GM12878 (cell line): ENCODE measurements at regions not wholly inside any gene's neighbourhood (a gene's known extent, or its start where the extent isn't known, plus 50 kb on each side); places are given as distances from the start of the nearest gene placed in this dataset.

Source experiments
- ATAC-seq: fragments of 200-7000 bp; cut with Tn5 transposase; 3 replicates; pipeline ENCODE4 v1.9.1; 2020; ENCODE audit warnings: mild to moderate bottlenecking, moderate library complexity
- BruUV-seq: library from RNA; stranded (reverse); fragments of 400-500 nt; replicated peaks from 2 replicates; lab custom pipeline; 2021; lab: Mats Ljungman, UMichigan
- CTCF ChIA-PET: fragments of 300-600 bp; sonication (Branson Sonifier 250); formaldehyde crosslinking; extraction: SDS; loops from one replicate; lab custom pipeline; 2021; ENCODE audit warnings: inconsistent platforms; lab: Yijun Ruan, JAX
- POLR2A ChIA-PET: fragments of 350-600 bp; formaldehyde crosslinking; extraction: SDS; loops from one replicate; lab custom pipeline; 2021; ENCODE audit warnings: inconsistent platforms; lab: Charles Lee
- RAD21 ChIA-PET: fragments of 300-600 bp; sonication (Branson Sonifier 250); formaldehyde crosslinking; loops from one replicate; lab custom pipeline; 2023; ENCODE audit warnings: antibody characterized with exemption; ENCODE audit not compliant: unreplicated experiment; lab: Charles Lee
- SMC1A ChIA-PET: fragments of 300-600 bp; sonication (Branson Sonifier 250); formaldehyde crosslinking; loops from one replicate; lab custom pipeline; 2023; ENCODE audit not compliant: unreplicated experiment, uncharacterized antibody; lab: Charles Lee
- DNase-seq: peaks from one replicate; pipeline ENCODE4 v3.0.0-alpha.2; 2011; ENCODE audit warnings: low read depth, low spot score
- FAIRE-seq: peaks from 3 replicates; lab custom pipeline; 2011; peaks lifted over from hg19 to GRCh38; lab: Jason Lieb, UNC
- H2AFZ ChIP-seq: 2 replicates; pipeline ENCODE4 v1.6.0; 2011; ENCODE audit warnings: low read depth, low read length, control low read depth; ENCODE audit not compliant: control insufficient read depth
- H3K27ac ChIP-seq: 2 replicates; pipeline ENCODE4 v1.5.1; 2011; ENCODE audit warnings: control low read depth; ENCODE audit not compliant: control insufficient read depth, insufficient read depth
- H3K27me3 ChIP-seq, 2 experiments: replicated peaks in 1 of 2; 2 replicates each; pipeline versions ENCODE4 v1.6.0 to v1.6.1; 2011; ENCODE audit warnings: low read length in 1 of 2; ENCODE audit not compliant: control insufficient read depth in 2 of 2, insufficient read depth in 2 of 2
- H3K36me3 ChIP-seq, 2 experiments: 2 replicates each; pipeline ENCODE4 v1.5.1; 2011; ENCODE audit warnings: low read length in 1 of 2; ENCODE audit not compliant: control insufficient read depth in 2 of 2, insufficient read depth in 2 of 2
- H3K4me1 ChIP-seq: 2 replicates; pipeline ENCODE4 v1.6.1; 2011; ENCODE audit warnings: mild to moderate bottlenecking, low read length, moderate library complexity, mixed read lengths; ENCODE audit not compliant: control insufficient read depth, insufficient read depth
- H3K4me2 ChIP-seq: 2 replicates; pipeline ENCODE4 v1.6.0; 2011; ENCODE audit warnings: control low read depth; ENCODE audit not compliant: control insufficient read depth, insufficient read depth
- H3K4me3 ChIP-seq: fragments of 200-600 bp; sonication (generic); 2 replicates; pipeline ENCODE4 v1.5.1; 2016
- H3K79me2 ChIP-seq: 2 replicates; pipeline ENCODE4 v1.6.0; 2011; ENCODE audit warnings: low read length; ENCODE audit not compliant: control insufficient read depth, insufficient read depth
- H3K9ac ChIP-seq: 2 replicates; pipeline ENCODE4 v1.8.0; 2011; ENCODE audit warnings: low read length, control low read depth, mixed read lengths; ENCODE audit not compliant: control insufficient read depth, insufficient read depth
- H3K9me3 ChIP-seq: replicated peaks from 3 replicates; pipeline ENCODE4 v1.5.1; 2011; ENCODE audit warnings: mild to moderate bottlenecking, low read length; ENCODE audit not compliant: control insufficient read depth, insufficient read depth
- H4K20me1 ChIP-seq: 2 replicates; pipeline ENCODE4 v1.6.0; 2011; ENCODE audit not compliant: control insufficient read depth, insufficient read depth
- CEBPZ ChIP-seq: fragments of 150-350 bp; IDR thresholded peaks from 2 replicates; pipeline ENCODE4 v1.6.1; 2016; ENCODE audit warnings: low read depth, low read length
- MLLT1 ChIP-seq: fragments of 450-650 bp; IDR thresholded peaks from 2 replicates; pipeline ENCODE4 v1.6.1; 2016; ENCODE audit warnings: mild to moderate bottlenecking
- MYB ChIP-seq: fragments of 150-350 bp; IDR thresholded peaks from 2 replicates; pipeline ENCODE4 v1.6.1; 2014; ENCODE audit warnings: mild to moderate bottlenecking, low read depth, low read length, borderline replicate concordance
- NR2F1 ChIP-seq: fragments of 450-650 bp; conservative IDR thresholded peaks from 2 replicates; pipeline ENCODE4 v1.6.1; 2017; ENCODE audit warnings: mild to moderate bottlenecking
- PKNOX1 ChIP-seq: fragments of 450-650 bp; IDR thresholded peaks from 2 replicates; pipeline ENCODE4 v1.6.1; 2016; ENCODE audit warnings: mild to moderate bottlenecking
- RELB ChIP-seq: fragments of 450-650 bp; IDR thresholded peaks from 2 replicates; pipeline ENCODE4 v1.6.1; 2017; ENCODE audit warnings: low read depth, mild to moderate bottlenecking, moderate library complexity
- SMAD1 ChIP-seq: fragments of 450-650 bp; IDR thresholded peaks from 2 replicates; pipeline ENCODE4 v1.6.1; 2018; ENCODE audit warnings: mild to moderate bottlenecking, low read depth; ENCODE audit not compliant: partially characterized antibody
- SRF ChIP-seq, 2 experiments: IDR thresholded peaks; 2 replicates each; pipeline ENCODE4 v1.6.1; 2011; ENCODE audit warnings: low read depth in 2 of 2, low read length in 2 of 2, mild to moderate bottlenecking in 1 of 2, moderate library complexity in 1 of 2
- WGBS: methylation state at CpG from one replicate; pipeline ENCODE4 v1.1.6; 2016; ENCODE audit warnings: low lambda C conversion rate; ENCODE audit not compliant: insufficient replicate concordance, insufficient coverage; ENCODE audit errors: missing lambda C conversion rate; 5-methylcytosine and 5-hydroxymethylcytosine counted together
- in situ Hi-C: fragments of 300-500 bp; cut with MboI; formaldehyde crosslinking; loops from 9 replicates; pipeline ENCODE4 v1.14.3; 2018; ENCODE audit warnings: mixed read lengths
- intact Hi-C: fragments of 100-400 bp; cut with micrococcal nuclease; formaldehyde crosslinking; loops from one replicate; pipeline ENCODE4 v1.14.2; 2022; ENCODE audit not compliant: unreplicated experiment

- no peaks in the 10 kb centered on the region for H3K27me3 ChIP-seq
- H2AFZ ChIP-seq = no peak overlapping the region
- no peaks in the 10 kb centered on the region for H3K9me3 ChIP-seq
- no peaks in the 10 kb centered on the region for H3K36me3 ChIP-seq
- no peak overlapping the region for H3K4me3 ChIP-seq
- DNase-seq (no peak), ATAC-seq (no peak), FAIRE-seq (no peak)
- no peak overlapping the region for H3K9ac ChIP-seq
- no peak for TF ChIP-seq SRF (IDR thresholded peaks at IDR 0.05; ENCODE audit: low read depth in 2 of 2, low read length in 2 of 2)
- H4K20me1 ChIP-seq = no peaks in the 10 kb centered on the region
- H3K79me2 ChIP-seq = no peaks in the 10 kb centered on the region
- POLR2A ChIA-PET = no interaction called here
- in situ Hi-C loops (no loop called here), intact Hi-C loops (loop anchor here (10.0 kb wide), 1 partner anchor 196 kb away; no protein-coding TSS in a partner anchor)
- SMC1A ChIA-PET = interaction anchor here (1.1 kb wide), 1 partner anchor 93 kb away, joined by 3 read pairs; no protein-coding TSS in a partner anchor
- CTCF ChIA-PET = interaction anchor here (0.7 kb wide), 1 partner anchor 14 kb away, joined by 3 read pairs; no protein-coding TSS in a partner anchor
- H3K4me2 ChIP-seq = no peak overlapping the region
- BruUV-seq = no TSS peak
- RAD21 ChIA-PET = no interaction called here
- no peaks in the 10 kb centered on the region for H3K4me1 ChIP-seq
- 51% methylated on average over 6 of the region's 6 CpGs for WGBS
- H3K27ac ChIP-seq = no peak overlapping the region
Measured at GRCh38 chr18:71130351-71130750, 841.5 kb downstream of the SOCS6 start.

- POLR2A ChIA-PET = no interaction called here
- DNase-seq (no peak), FAIRE-seq (no peak), ATAC-seq (no peak)
- intact Hi-C loops (no loop called here), in situ Hi-C loops (no loop called here)
- Histone ChIP-seq H3K27me3 (no peaks in the 10 kb centered on the region), H3K4me3 (no peak overlapping the region), H3K9me3 (no peaks in the 10 kb centered on the region), H3K36me3 (no peaks in the 10 kb centered on the region), H3K9ac (no peak overlapping the region), H4K20me1 (no peaks in the 10 kb centered on the region), H2AFZ (no peak overlapping the region), H3K4me1 (no peaks in the 10 kb centered on the region), H3K4me2 (no peak overlapping the region), H3K79me2 (no peaks in the 10 kb centered on the region), H3K27ac (no peak overlapping the region)
- CTCF ChIA-PET = interaction anchor here (0.6 kb wide), 1 partner anchor 13 kb away, joined by 4 read pairs; no protein-coding TSS in a partner anchor
- SMC1A ChIA-PET = interaction anchor here (1.3 kb wide), 1 partner anchor 11 kb away, joined by 4 read pairs; no protein-coding TSS in a partner anchor
- no TSS peak for BruUV-seq
- RAD21 ChIA-PET = no interaction called here
- 46% methylated on average over 2 of the region's 2 CpGs for WGBS
- TF ChIP-seq CEBPZ = no peak
- no peak for TF ChIP-seq SMAD1
- no peak for TF ChIP-seq MYB
- TF ChIP-seq PKNOX1 = no peak
- TF ChIP-seq NR2F1 = no peak
- TF ChIP-seq RELB = no peak
- TF ChIP-seq MLLT1 = no peak
Measured at GRCh38 chr18:71125581-71125980, 836.7 kb downstream of the SOCS6 start.
